Small intestine (tissue), 7 donors: ENCODE measurements at regions not wholly inside any gene's neighbourhood (a gene's known extent, or its start where the extent isn't known, plus 50 kb on each side); places are given as distances from the start of the nearest gene placed in this dataset.

Source experiments
- DNase-seq, 2 donors: peaks; one replicate each; pipeline versions ENCODE4 v3.0.0 to v3.0.0-alpha.2; 2013
- FAIRE-seq: peaks from 2 replicates; lab custom pipeline; 2012; peaks lifted over from hg19 to GRCh38; lab: Jason Lieb, UNC
- H3K27ac ChIP-seq, 3 donors: one replicate each; pipeline ENCODE4 v1.5.1; 2013; ENCODE audit warnings: low read length in 2 of 3, mild to moderate bottlenecking in 2 of 3, control low read depth in 1 of 3, inconsistent platforms in 1 of 3, low read depth in 1 of 3, moderate library complexity in 1 of 3
- H3K27me3 ChIP-seq, 3 donors: one replicate each; pipeline ENCODE4 v1.6.1; 2013; ENCODE audit warnings: low read length in 3 of 3, inconsistent platforms in 1 of 3; ENCODE audit not compliant: control insufficient read depth in 3 of 3, insufficient read depth in 3 of 3
- H3K36me3 ChIP-seq, 3 donors: one replicate each; pipeline ENCODE4 v1.6.1; 2013; ENCODE audit warnings: low read length in 3 of 3, inconsistent platforms in 1 of 3, low read depth in 1 of 3, mild to moderate bottlenecking in 1 of 3, moderate library complexity in 1 of 3; ENCODE audit not compliant: control insufficient read depth in 3 of 3, insufficient read depth in 2 of 3
- H3K4me1 ChIP-seq, 3 donors: one replicate each; pipeline ENCODE4 v1.6.1; 2013; ENCODE audit warnings: low read length in 2 of 3, inconsistent platforms in 1 of 3, low read depth in 1 of 3, mild to moderate bottlenecking in 1 of 3, moderate library complexity in 1 of 3; ENCODE audit not compliant: control insufficient read depth in 3 of 3, insufficient read depth in 2 of 3
- H3K4me3 ChIP-seq, 3 donors: one replicate each; pipeline ENCODE4 v1.5.1; 2013; ENCODE audit warnings: low read length in 3 of 3, control low read depth in 1 of 3, inconsistent platforms in 1 of 3, low read depth in 1 of 3, mild to moderate bottlenecking in 1 of 3, moderate library complexity in 1 of 3
- H3K9me3 ChIP-seq, 2 donors: one replicate each; pipeline ENCODE4 v1.6.1; 2013; ENCODE audit warnings: low read depth in 1 of 2, low read length in 1 of 2; ENCODE audit not compliant: control insufficient read depth in 2 of 2, insufficient read depth in 1 of 2
- WGBS, 3 donors: extraction: QIAGEN DNeasy Blood & Tissue Kit; methylation state at CpG; one replicate each; pipeline ENCODE4 v1.1.7; 2013; 5-methylcytosine and 5-hydroxymethylcytosine counted together
- donor health status: healthy with polysubstance abuse.
- donor health status: control.
- donor health status: control.
- donor health status: Bipolar disorder and iron deficiency.
- donor health status: healthy.

- DNase-seq = no peak
- peaks cover 0 to 3% (median 0%) of the 10 kb centered on the region in 3 donors for H3K4me1 ChIP-seq
- peaks cover 0 to 5% (median 0%) of the 10 kb centered on the region in 3 donors for H3K36me3 ChIP-seq
- 83 to 86% (median 84%) methylated on average over 7 of the region's 7 CpGs for WGBS, 3 donors
- H3K9me3 ChIP-seq = no peaks in the 10 kb centered on the region
- no peak overlapping the region for H3K27ac ChIP-seq
- H3K4me3 ChIP-seq = no peak overlapping the region
- no peak for FAIRE-seq
- no peaks in the 10 kb centered on the region for H3K27me3 ChIP-seq
These were observed 373.0 kb upstream of the ESRRG start for GRCh38 chr1:217096200-217096599.

- no peak overlapping the region for H3K4me3 ChIP-seq
- peaks cover 0 to 8% (median 0%) of the 10 kb centered on the region in 3 donors for H3K4me1 ChIP-seq
- H3K27ac ChIP-seq = no peak overlapping the region
- H3K36me3 ChIP-seq = peaks cover 0 to 5% (median 0%) of the 10 kb centered on the region in 3 donors
- no peaks in the 10 kb centered on the region for H3K9me3 ChIP-seq
- DNase-seq (no peak), FAIRE-seq (no peak)
- WGBS, 3 donors = 81 to 89% (median 88%) methylated on average over 2 of the region's 2 CpGs
- peaks cover 0 to 2% (median 0%) of the 10 kb centered on the region in 3 donors for H3K27me3 ChIP-seq
These were observed 371.9 kb upstream of the ESRRG start for GRCh38 chr1:217095050-217095622.

- H3K4me1 ChIP-seq = peaks cover 0 to 8% (median 0%) of the 10 kb centered on the region in 3 donors
- peaks cover 0 to 5% (median 0%) of the 10 kb centered on the region in 3 donors for H3K36me3 ChIP-seq
- peaks cover 0 to 3% (median 0%) of the 10 kb centered on the region in 3 donors for H3K27me3 ChIP-seq
- 8 to 59% (median 22%) methylated on average over 4 of the region's 4 CpGs for WGBS, 3 donors
- H3K9me3 ChIP-seq = no peaks in the 10 kb centered on the region
- H3K4me3 ChIP-seq = no peak overlapping the region
- FAIRE-seq (no peak), DNase-seq (peak; percentile 69 to 86)
- H3K27ac ChIP-seq = peak overlapping the region in 2 of 3 donors; percentile 2 to 52
These were observed 368.3 kb upstream of the ESRRG start for GRCh38 chr1:217091561-217091960.

- H3K27me3 ChIP-seq = peaks cover 0 to 3% (median 0%) of the 10 kb centered on the region in 3 donors
- DNase-seq (peak in 1 of 2 donors; percentile 34), FAIRE-seq (no peak)
- 5 to 21% (median 14%) methylated on average over 24 of the region's 24 CpGs for WGBS, 3 donors
- peaks cover 0 to 8% (median 0%) of the 10 kb centered on the region in 3 donors for H3K4me1 ChIP-seq
- peak overlapping the region in 2 of 3 donors; percentile 47 to 59 for H3K4me3 ChIP-seq
- peak overlapping the region in 2 of 3 donors; percentile 22 to 52 for H3K27ac ChIP-seq
- H3K9me3 ChIP-seq = no peaks in the 10 kb centered on the region
- H3K36me3 ChIP-seq = peaks cover 0 to 5% (median 0%) of the 10 kb centered on the region in 3 donors
These were observed 367.1 kb upstream of the ESRRG start for GRCh38 chr1:217090060-217090911.

GRCh38 chr1:217089361-217090014 lies 366.3 kb upstream of the ESRRG start:
- DNase-seq = peak; percentile 81 to 90
- H3K4me3 ChIP-seq = peak overlapping the region in 2 of 3 donors; percentile 47 to 59
- 0 to 5% (median 1%) methylated on average over 37 to 39 of the region's 39 CpGs for WGBS, 3 donors
- H3K36me3 ChIP-seq = peaks cover 0 to 5% (median 0%) of the 10 kb centered on the region in 3 donors
- H3K27me3 ChIP-seq = peaks cover 0 to 3% (median 0%) of the 10 kb centered on the region in 3 donors
- peak overlapping the region in 2 of 3 donors; percentile 52 to 82 for H3K27ac ChIP-seq
- no peaks in the 10 kb centered on the region for H3K9me3 ChIP-seq
- H3K4me1 ChIP-seq = peaks cover 0 to 8% (median 0%) of the 10 kb centered on the region in 3 donors
- FAIRE-seq = no peak

- H3K36me3 ChIP-seq = peaks cover 0 to 2% (median 0%) of the 10 kb centered on the region in 3 donors
- 13 to 25% (median 20%) methylated on average over 13 of the region's 13 CpGs for WGBS, 3 donors
- H3K27ac ChIP-seq = peak overlapping the region in 2 of 3 donors; percentile 34 to 46
- H3K27me3 ChIP-seq = peaks cover 0 to 3% (median 0%) of the 10 kb centered on the region in 3 donors
- DNase-seq (peak in 1 of 2 donors; percentile 48), FAIRE-seq (no peak)
- H3K9me3 ChIP-seq = no peaks in the 10 kb centered on the region
- peak overlapping the region in 2 of 3 donors; percentile 47 to 59 for H3K4me3 ChIP-seq
- H3K4me1 ChIP-seq = peaks cover 0 to 8% (median 0%) of the 10 kb centered on the region in 3 donors
These were observed 365.5 kb upstream of the ESRRG start for GRCh38 chr1:217088521-217089284.

GRCh38 chr1:217088011-217088410 lies 364.8 kb upstream of the ESRRG start:
- Histone ChIP-seq H3K27ac (no peak overlapping the region), H3K36me3 (no peaks in the 10 kb centered on the region), H3K4me3 (no peak overlapping the region), H3K27me3 (peaks cover 0 to 3% (median 0%) of the 10 kb centered on the region in 3 donors), H3K4me1 (peaks cover 0 to 13% (median 0%) of the 10 kb centered on the region in 3 donors), H3K9me3 (no peaks in the 10 kb centered on the region)
- FAIRE-seq (no peak), DNase-seq (no peak)
- 58 to 84% (median 64%) methylated on average over 3 of the region's 3 CpGs for WGBS, 3 donors
